ENCODE measurements at regions not wholly inside any gene's neighbourhood (a gene's known extent, or its start where the extent isn't known, plus 50 kb on each side); places are given as distances from the start of the nearest gene placed in this dataset.

DNA sequence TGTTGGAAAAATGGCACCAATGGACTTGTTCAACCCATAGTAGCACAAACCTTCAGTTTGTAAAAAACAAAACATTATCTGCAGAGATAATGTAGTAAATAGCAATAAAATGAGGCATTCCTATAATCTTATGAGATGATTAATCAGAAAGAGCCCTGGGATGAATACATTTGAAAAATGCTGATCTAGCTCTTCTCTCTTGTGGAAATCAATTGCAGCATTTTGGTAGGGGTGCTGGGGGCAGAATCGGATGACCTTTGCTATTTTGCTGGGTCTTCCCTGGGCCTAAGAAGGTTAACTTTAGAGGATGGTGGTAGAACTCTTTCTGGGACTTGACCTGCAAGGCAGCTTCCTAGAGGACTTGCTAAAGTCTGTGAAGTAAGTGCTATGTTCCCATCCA lies 163.5 kb downstream of the ADRA2A start:
- no peaks in the 10 kb centered on the region for H3K9me3 ChIP-seq (replicated peaks; ENCODE audit: control insufficient read depth, insufficient read depth, low read length)
- no peaks in the 10 kb centered on the region for H3K4me1 ChIP-seq (ENCODE audit: control insufficient read depth, insufficient read depth, low read length)
- ChIA-PET SMC1A (ENCODE audit: uncharacterized antibody, unreplicated experiment) (no interaction called here), RAD21 (ENCODE audit: unreplicated experiment) (no interaction called here), CTCF (no interaction called here), POLR2A (no interaction called here)
- 29% methylated on average over 1 of the region's 1 CpG for WGBS (ENCODE audit: insufficient coverage, insufficient replicate concordance, low lambda C conversion rate, missing lambda C conversion rate)
- no peaks in the 10 kb centered on the region for H3K79me2 ChIP-seq (ENCODE audit: control insufficient read depth, insufficient read depth, low read length)
- no peak overlapping the region for H3K4me3 ChIP-seq
- intact Hi-C loops (cut with micrococcal nuclease; ENCODE audit: unreplicated experiment): no loop called here
- no peak for TF ChIP-seq PAX8 (IDR thresholded peaks at IDR 0.05)
- TF ChIP-seq, protein P1, sequence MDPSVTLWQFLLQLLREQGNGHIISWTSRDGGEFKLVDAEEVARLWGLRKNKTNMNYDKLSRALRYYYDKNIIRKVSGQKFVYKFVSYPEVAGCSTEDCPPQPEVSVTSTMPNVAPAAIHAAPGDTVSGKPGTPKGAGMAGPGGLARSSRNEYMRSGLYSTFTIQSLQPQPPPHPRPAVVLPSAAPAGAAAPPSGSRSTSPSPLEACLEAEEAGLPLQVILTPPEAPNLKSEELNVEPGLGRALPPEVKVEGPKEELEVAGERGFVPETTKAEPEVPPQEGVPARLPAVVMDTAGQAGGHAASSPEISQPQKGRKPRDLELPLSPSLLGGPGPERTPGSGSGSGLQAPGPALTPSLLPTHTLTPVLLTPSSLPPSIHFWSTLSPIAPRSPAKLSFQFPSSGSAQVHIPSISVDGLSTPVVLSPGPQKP (IDR thresholded peaks at IDR 0.05; ENCODE audit: low read depth, low read length): no peak
- TF ChIP-seq, protein P2, sequence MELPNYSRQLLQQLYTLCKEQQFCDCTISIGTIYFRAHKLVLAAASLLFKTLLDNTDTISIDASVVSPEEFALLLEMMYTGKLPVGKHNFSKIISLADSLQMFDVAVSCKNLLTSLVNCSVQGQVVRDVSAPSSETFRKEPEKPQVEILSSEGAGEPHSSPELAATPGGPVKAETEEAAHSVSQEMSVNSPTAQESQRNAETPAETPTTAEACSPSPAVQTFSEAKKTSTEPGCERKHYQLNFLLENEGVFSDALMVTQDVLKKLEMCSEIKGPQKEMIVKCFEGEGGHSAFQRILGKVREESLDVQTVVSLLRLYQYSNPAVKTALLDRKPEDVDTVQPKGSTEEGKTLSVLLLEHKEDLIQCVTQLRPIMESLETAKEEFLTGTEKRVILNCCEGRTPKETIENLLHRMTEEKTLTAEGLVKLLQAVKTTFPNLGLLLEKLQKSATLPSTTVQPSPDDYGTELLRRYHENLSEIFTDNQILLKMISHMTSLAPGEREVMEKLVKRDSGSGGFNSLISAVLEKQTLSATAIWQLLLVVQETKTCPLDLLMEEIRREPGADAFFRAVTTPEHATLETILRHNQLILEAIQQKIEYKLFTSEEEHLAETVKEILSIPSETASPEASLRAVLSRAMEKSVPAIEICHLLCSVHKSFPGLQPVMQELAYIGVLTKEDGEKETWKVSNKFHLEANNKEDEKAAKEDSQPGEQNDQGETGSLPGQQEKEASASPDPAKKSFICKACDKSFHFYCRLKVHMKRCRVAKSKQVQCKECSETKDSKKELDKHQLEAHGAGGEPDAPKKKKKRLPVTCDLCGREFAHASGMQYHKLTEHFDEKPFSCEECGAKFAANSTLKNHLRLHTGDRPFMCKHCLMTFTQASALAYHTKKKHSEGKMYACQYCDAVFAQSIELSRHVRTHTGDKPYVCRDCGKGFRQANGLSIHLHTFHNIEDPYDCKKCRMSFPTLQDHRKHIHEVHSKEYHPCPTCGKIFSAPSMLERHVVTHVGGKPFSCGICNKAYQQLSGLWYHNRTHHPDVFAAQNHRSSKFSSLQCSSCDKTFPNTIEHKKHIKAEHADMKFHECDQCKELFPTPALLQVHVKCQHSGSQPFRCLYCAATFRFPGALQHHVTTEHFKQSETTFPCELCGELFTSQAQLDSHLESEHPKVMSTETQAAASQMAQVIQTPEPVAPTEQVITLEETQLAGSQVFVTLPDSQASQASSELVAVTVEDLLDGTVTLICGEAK (IDR thresholded peaks at IDR 0.05; ENCODE audit: borderline replicate concordance): no peak
- TF ChIP-seq CHD1 (IDR thresholded peaks at IDR 0.05; ENCODE audit: low read depth, low read length): no peak
- TF ChIP-seq PAX5 (IDR thresholded peaks at IDR 0.05; ENCODE audit: borderline replicate concordance, low read depth, low read length): no peak
- no peak for TF ChIP-seq MEF2A (IDR thresholded peaks at IDR 0.05; ENCODE audit: insufficient read depth, low read depth, low read length)
- no peak for TF ChIP-seq JUNB (IDR thresholded peaks at IDR 0.05)
- ATAC-seq: no peak
- H3K9ac ChIP-seq (ENCODE audit: control insufficient read depth, insufficient read depth, low read length): no peak overlapping the region
- no peaks in the 10 kb centered on the region for H3K36me3 ChIP-seq (ENCODE audit: control insufficient read depth in 2 of 2, insufficient read depth in 2 of 2, low read length in 1 of 2)
- no peak overlapping the region for H3K27ac ChIP-seq (ENCODE audit: control insufficient read depth, insufficient read depth)
- DNase-seq (ENCODE audit: low read depth, low spot score): no peak
- H4K20me1 ChIP-seq (ENCODE audit: control insufficient read depth, insufficient read depth): no peaks in the 10 kb centered on the region
- in situ Hi-C loops (cut with MboI): no loop called here
- no peaks in the 10 kb centered on the region for H3K27me3 ChIP-seq (replicated peaks in 1 of 2; ENCODE audit: control insufficient read depth in 2 of 2, insufficient read depth in 2 of 2, low read length in 1 of 2)
- no peak for FAIRE-seq
- H3K4me2 ChIP-seq (ENCODE audit: control insufficient read depth, insufficient read depth): no peak overlapping the region
- no peak overlapping the region for H2AFZ ChIP-seq (ENCODE audit: control insufficient read depth, low read depth, low read length)
- no TSS peak for BruUV-seq (replicated peaks)
